ENCODE measurements at regions not wholly inside any gene's neighbourhood (a gene's known extent, or its start where the extent isn't known, plus 50 kb on each side); places are given as distances from the start of the nearest gene placed in this dataset.

GRCh38 chr15:91534235-91534634, 319.3 kb upstream of the SLCO3A1 start:
- DNase-seq (ENCODE audit: low spot score), result no peak
- no peaks in the 10 kb centered on the region for H3K36me3 ChIP-seq
- H3K27ac ChIP-seq, result no peak overlapping the region
- 98% methylated on average over 2 of the region's 2 CpGs for WGBS
- H3K9me3 ChIP-seq, result no peaks in the 10 kb centered on the region
- H3K27me3 ChIP-seq (replicated peaks; ENCODE audit: insufficient read depth), result no peaks in the 10 kb centered on the region
- no peak overlapping the region for H3K4me3 ChIP-seq
- TF ChIP-seq CTCF (IDR thresholded peaks at IDR 0.05), result no peak
- no peak for TF ChIP-seq POLR2A (IDR thresholded peaks at IDR 0.05)
- no peak for TF ChIP-seq POLR2AphosphoS5 (IDR thresholded peaks at IDR 0.05)
- intact Hi-C loops (cut with DNase I), result no loop called here
- no peaks in the 10 kb centered on the region for H3K4me1 ChIP-seq (replicated peaks)

GRCh38 chr15:91534976-91535375, 318.5 kb upstream of the SLCO3A1 start:
- Histone ChIP-seq H3K4me3 (no peak overlapping the region), H3K27ac (no peak overlapping the region), H3K4me1 (replicated peaks) (no peaks in the 10 kb centered on the region), H3K27me3 (replicated peaks; ENCODE audit: insufficient read depth) (no peaks in the 10 kb centered on the region), H3K36me3 (no peaks in the 10 kb centered on the region), H3K9me3 (no peaks in the 10 kb centered on the region)
- 91% methylated on average over 2 of the region's 2 CpGs for WGBS
- intact Hi-C loops (cut with DNase I), result no loop called here
- no peak for TF ChIP-seq POLR2A (IDR thresholded peaks at IDR 0.05)
- no peak for TF ChIP-seq CTCF (IDR thresholded peaks at IDR 0.05)
- TF ChIP-seq POLR2AphosphoS5 (IDR thresholded peaks at IDR 0.05), result no peak
- no peak for DNase-seq (ENCODE audit: low spot score)

- no peak overlapping the region for H3K27ac ChIP-seq
- WGBS, result 86% methylated on average over 4 of the region's 4 CpGs
- no peaks in the 10 kb centered on the region for H3K36me3 ChIP-seq
- intact Hi-C loops (cut with DNase I), result no loop called here
- H3K4me1 ChIP-seq (replicated peaks), result no peaks in the 10 kb centered on the region
- H3K9me3 ChIP-seq, result no peaks in the 10 kb centered on the region
- H3K4me3 ChIP-seq, result no peak overlapping the region
- no peaks in the 10 kb centered on the region for H3K27me3 ChIP-seq (replicated peaks; ENCODE audit: insufficient read depth)
- no peak for DNase-seq (ENCODE audit: low spot score)
- TF ChIP-seq POLR2A (IDR thresholded peaks at IDR 0.05) (no peak), CTCF (IDR thresholded peaks at IDR 0.05) (no peak), POLR2AphosphoS5 (IDR thresholded peaks at IDR 0.05) (no peak)
These were observed 317.5 kb upstream of the SLCO3A1 start for GRCh38 chr15:91535856-91536500.

- Histone ChIP-seq H3K27me3 (replicated peaks; ENCODE audit: insufficient read depth) (no peaks in the 10 kb centered on the region), H3K4me1 (replicated peaks) (no peaks in the 10 kb centered on the region), H3K36me3 (no peaks in the 10 kb centered on the region), H3K9me3 (no peaks in the 10 kb centered on the region), H3K4me3 (no peak overlapping the region), H3K27ac (no peak overlapping the region)
- DNase-seq (ENCODE audit: low spot score), result no peak
- TF ChIP-seq POLR2A (IDR thresholded peaks at IDR 0.05) (no peak), POLR2AphosphoS5 (IDR thresholded peaks at IDR 0.05) (no peak), CTCF (IDR thresholded peaks at IDR 0.05) (no peak)
- intact Hi-C loops (cut with DNase I), result no loop called here
- WGBS, result 30% methylated on average over 5 of the region's 5 CpGs
These were observed 315.7 kb upstream of the SLCO3A1 start for GRCh38 chr15:91537856-91538255.

GRCh38 chr15:91538782-91539181, 314.7 kb upstream of the SLCO3A1 start:
- H3K36me3 ChIP-seq, result no peaks in the 10 kb centered on the region
- H3K4me1 ChIP-seq (replicated peaks), result no peaks in the 10 kb centered on the region
- intact Hi-C loops (cut with DNase I), result no loop called here
- no peak overlapping the region for H3K4me3 ChIP-seq
- 92% methylated on average over 2 of the region's 2 CpGs for WGBS
- no peak overlapping the region for H3K27ac ChIP-seq
- DNase-seq (ENCODE audit: low spot score), result no peak
- H3K9me3 ChIP-seq, result no peaks in the 10 kb centered on the region
- no peaks in the 10 kb centered on the region for H3K27me3 ChIP-seq (replicated peaks; ENCODE audit: insufficient read depth)
- no peak for TF ChIP-seq CTCF (IDR thresholded peaks at IDR 0.05)
- TF ChIP-seq POLR2AphosphoS5 (IDR thresholded peaks at IDR 0.05), result no peak
- no peak for TF ChIP-seq POLR2A (IDR thresholded peaks at IDR 0.05)
